Adrenal gland (tissue), 5 donors: ENCODE measurements at regions not wholly inside any gene's neighbourhood (a gene's known extent, or its start where the extent isn't known, plus 50 kb on each side); places are given as distances from the start of the nearest gene placed in this dataset.

Source experiments
- POLR2A ChIP-seq, 2 donors: fragments of 450-650 bp; IDR thresholded peaks; one replicate each; pipeline ENCODE4 v1.6.1; 2017; ENCODE audit warnings: antibody characterized with exemption in 2 of 2, mild to moderate bottlenecking in 2 of 2, moderate library complexity in 1 of 2
- TF ChIP-seq, protein P1 (sequence below), 6 experiments: fragments of 450-650 bp in 4 of 6; fragments of 200-600 bp in 2 of 6; sonication (generic) in 1 of 6; IDR thresholded peaks; 1 replicate in 5 of 6; 2 replicates in 1 of 6; pipeline versions ENCODE4 v1.5.1 to v1.8.0; 2016 to 2021; ENCODE audit warnings: antibody characterized with exemption in 6 of 6, mild to moderate bottlenecking in 2 of 6, moderate library complexity in 1 of 6
- donor health status: DM: no; HTN: no; CAD: no.

DNA sequence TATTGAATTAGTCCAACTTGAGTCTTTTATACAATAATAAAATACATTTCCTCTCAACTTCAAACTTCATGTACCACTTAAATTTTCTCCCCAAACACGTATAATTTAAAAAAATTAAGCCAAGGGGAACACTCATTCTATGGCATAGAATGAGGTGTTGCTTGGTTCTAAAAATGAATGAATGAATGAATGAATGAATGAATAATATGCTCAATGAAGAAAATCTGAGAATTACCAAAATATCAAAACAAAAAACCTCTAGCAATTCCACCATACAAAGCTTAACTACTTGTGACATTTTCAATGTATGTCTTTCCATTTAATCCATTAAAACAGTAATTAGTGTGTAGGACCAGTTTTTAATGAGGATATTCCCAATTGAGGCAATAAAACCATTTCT lies 62.7 kb upstream of the PLAC8 start:
- TF ChIP-seq, protein P1, sequence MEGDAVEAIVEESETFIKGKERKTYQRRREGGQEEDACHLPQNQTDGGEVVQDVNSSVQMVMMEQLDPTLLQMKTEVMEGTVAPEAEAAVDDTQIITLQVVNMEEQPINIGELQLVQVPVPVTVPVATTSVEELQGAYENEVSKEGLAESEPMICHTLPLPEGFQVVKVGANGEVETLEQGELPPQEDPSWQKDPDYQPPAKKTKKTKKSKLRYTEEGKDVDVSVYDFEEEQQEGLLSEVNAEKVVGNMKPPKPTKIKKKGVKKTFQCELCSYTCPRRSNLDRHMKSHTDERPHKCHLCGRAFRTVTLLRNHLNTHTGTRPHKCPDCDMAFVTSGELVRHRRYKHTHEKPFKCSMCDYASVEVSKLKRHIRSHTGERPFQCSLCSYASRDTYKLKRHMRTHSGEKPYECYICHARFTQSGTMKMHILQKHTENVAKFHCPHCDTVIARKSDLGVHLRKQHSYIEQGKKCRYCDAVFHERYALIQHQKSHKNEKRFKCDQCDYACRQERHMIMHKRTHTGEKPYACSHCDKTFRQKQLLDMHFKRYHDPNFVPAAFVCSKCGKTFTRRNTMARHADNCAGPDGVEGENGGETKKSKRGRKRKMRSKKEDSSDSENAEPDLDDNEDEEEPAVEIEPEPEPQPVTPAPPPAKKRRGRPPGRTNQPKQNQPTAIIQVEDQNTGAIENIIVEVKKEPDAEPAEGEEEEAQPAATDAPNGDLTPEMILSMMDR (IDR thresholded peaks at IDR 0.05), result no peak
- TF ChIP-seq POLR2A (IDR thresholded peaks at IDR 0.05), result no peak
